ENCODE measurements at regions not wholly inside any gene's neighbourhood (a gene's known extent, or its start where the extent isn't known, plus 50 kb on each side); places are given as distances from the start of the nearest gene placed in this dataset.

DNA sequence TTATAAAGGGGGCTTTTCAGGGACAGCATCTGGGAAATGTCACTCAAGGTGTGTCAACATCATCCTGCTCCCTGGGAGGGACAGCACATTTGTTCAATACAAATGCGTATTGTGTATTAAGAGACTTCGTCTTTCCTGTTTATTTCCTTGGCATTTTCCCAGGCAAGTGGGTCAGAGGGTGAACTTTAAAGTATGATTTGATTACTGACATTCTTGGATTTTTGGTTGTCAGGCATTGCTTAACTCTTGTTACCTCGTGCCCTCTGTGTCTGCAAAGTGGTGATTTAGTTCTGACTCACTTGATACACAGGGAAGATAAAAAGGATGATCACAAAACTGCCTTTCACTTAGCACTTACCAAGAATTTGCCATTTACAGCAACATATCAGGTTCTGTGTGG is 292.7 kb downstream of the SUCLA2 start:
- TF ChIP-seq POLR2A (IDR thresholded peaks at IDR 0.05; ENCODE audit: low read depth, low read length) (no peak), POLR2AphosphoS5 (IDR thresholded peaks at IDR 0.05; ENCODE audit: insufficient read depth, low read depth, low read length) (no peak), FOS (IDR thresholded peaks at IDR 0.05; ENCODE audit: borderline replicate concordance, insufficient read depth, low read length) (no peak), EZH2 (IDR thresholded peaks at IDR 0.05; ENCODE audit: borderline replicate concordance, low read depth, low read length, severe bottlenecking) (no peak), MYC (IDR thresholded peaks at IDR 0.05; ENCODE audit: low read depth, low read length) (no peak), GATA2 (IDR thresholded peaks at IDR 0.05; ENCODE audit: insufficient read depth, insufficient read length, low read depth, low read length) (no peak)
- TF ChIP-seq, protein P1, sequence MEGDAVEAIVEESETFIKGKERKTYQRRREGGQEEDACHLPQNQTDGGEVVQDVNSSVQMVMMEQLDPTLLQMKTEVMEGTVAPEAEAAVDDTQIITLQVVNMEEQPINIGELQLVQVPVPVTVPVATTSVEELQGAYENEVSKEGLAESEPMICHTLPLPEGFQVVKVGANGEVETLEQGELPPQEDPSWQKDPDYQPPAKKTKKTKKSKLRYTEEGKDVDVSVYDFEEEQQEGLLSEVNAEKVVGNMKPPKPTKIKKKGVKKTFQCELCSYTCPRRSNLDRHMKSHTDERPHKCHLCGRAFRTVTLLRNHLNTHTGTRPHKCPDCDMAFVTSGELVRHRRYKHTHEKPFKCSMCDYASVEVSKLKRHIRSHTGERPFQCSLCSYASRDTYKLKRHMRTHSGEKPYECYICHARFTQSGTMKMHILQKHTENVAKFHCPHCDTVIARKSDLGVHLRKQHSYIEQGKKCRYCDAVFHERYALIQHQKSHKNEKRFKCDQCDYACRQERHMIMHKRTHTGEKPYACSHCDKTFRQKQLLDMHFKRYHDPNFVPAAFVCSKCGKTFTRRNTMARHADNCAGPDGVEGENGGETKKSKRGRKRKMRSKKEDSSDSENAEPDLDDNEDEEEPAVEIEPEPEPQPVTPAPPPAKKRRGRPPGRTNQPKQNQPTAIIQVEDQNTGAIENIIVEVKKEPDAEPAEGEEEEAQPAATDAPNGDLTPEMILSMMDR (IDR thresholded peaks at IDR 0.05; ENCODE audit: extremely low read depth in 1 of 2, insufficient read depth in 1 of 2, low read depth in 1 of 2, low read length in 2 of 2) = no peak
- TF ChIP-seq, protein P2, sequence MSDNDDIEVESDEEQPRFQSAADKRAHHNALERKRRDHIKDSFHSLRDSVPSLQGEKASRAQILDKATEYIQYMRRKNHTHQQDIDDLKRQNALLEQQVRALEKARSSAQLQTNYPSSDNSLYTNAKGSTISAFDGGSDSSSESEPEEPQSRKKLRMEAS (IDR thresholded peaks at IDR 0.05; ENCODE audit: insufficient read depth, insufficient read length) = no peak
